ENCODE measurements at regions not wholly inside any gene's neighbourhood (a gene's known extent, or its start where the extent isn't known, plus 50 kb on each side); places are given as distances from the start of the nearest gene placed in this dataset.

- CTCF ChIA-PET: no interaction called here
- POLR2A ChIA-PET: no interaction called here
- TF ChIP-seq, protein P1, sequence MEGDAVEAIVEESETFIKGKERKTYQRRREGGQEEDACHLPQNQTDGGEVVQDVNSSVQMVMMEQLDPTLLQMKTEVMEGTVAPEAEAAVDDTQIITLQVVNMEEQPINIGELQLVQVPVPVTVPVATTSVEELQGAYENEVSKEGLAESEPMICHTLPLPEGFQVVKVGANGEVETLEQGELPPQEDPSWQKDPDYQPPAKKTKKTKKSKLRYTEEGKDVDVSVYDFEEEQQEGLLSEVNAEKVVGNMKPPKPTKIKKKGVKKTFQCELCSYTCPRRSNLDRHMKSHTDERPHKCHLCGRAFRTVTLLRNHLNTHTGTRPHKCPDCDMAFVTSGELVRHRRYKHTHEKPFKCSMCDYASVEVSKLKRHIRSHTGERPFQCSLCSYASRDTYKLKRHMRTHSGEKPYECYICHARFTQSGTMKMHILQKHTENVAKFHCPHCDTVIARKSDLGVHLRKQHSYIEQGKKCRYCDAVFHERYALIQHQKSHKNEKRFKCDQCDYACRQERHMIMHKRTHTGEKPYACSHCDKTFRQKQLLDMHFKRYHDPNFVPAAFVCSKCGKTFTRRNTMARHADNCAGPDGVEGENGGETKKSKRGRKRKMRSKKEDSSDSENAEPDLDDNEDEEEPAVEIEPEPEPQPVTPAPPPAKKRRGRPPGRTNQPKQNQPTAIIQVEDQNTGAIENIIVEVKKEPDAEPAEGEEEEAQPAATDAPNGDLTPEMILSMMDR (IDR thresholded peaks at IDR 0.05; ENCODE audit: control extremely low read depth, extremely low read depth, low read depth, missing control alignments): no peak
Observed at GRCh38 chr14:26339381-26339780, 258.5 kb downstream of the NOVA1 start.

GRCh38 chr14:26338231-26338630 lies 259.6 kb downstream of the NOVA1 start:
- TF ChIP-seq, protein P1 (IDR thresholded peaks at IDR 0.05; ENCODE audit: control extremely low read depth, extremely low read depth, low read depth, missing control alignments): no peak
- CTCF ChIA-PET: no interaction called here
- DNase-seq (ENCODE audit: extremely low spot score): no peak
- POLR2A ChIA-PET: no interaction called here

More at GRCh38 chr14:26339381-26339780, 258.5 kb downstream of the NOVA1 start:
- no peak for DNase-seq (ENCODE audit: extremely low spot score)

- DNase-seq (ENCODE audit: extremely low spot score): no peak
- ChIA-PET POLR2A (no interaction called here), CTCF (no interaction called here)
- TF ChIP-seq, protein P1 (IDR thresholded peaks at IDR 0.05; ENCODE audit: control extremely low read depth, extremely low read depth, low read depth, missing control alignments): no peak
Observed at GRCh38 chr14:26334288-26334687, 263.5 kb downstream of the NOVA1 start.

- CTCF ChIA-PET: no interaction called here
- DNase-seq (ENCODE audit: extremely low spot score): no peak
Observed at GRCh38 chr14:26332966-26333365, 264.9 kb downstream of the NOVA1 start.

GRCh38 chr14:26330982-26331381 lies 266.9 kb downstream of the NOVA1 start:
- TF ChIP-seq, protein P1 (IDR thresholded peaks at IDR 0.05; ENCODE audit: control extremely low read depth, extremely low read depth, low read depth, missing control alignments): no peak
- ChIA-PET CTCF (no interaction called here), POLR2A (no interaction called here)
- no peak for DNase-seq (ENCODE audit: extremely low spot score)

More at GRCh38 chr14:26332966-26333365, 264.9 kb downstream of the NOVA1 start:
- POLR2A ChIA-PET: no interaction called here
- TF ChIP-seq, protein P1 (IDR thresholded peaks at IDR 0.05; ENCODE audit: control extremely low read depth, extremely low read depth, low read depth, missing control alignments): no peak

- DNase-seq (ENCODE audit: extremely low spot score): no peak
- ChIA-PET POLR2A (no interaction called here), CTCF (no interaction called here)
- TF ChIP-seq, protein P1 (IDR thresholded peaks at IDR 0.05; ENCODE audit: control extremely low read depth, extremely low read depth, low read depth, missing control alignments): no peak
Observed at GRCh38 chr14:26328791-26329190, 269.0 kb downstream of the NOVA1 start.

- CTCF ChIA-PET: no interaction called here
- DNase-seq (ENCODE audit: extremely low spot score): no peak
- TF ChIP-seq, protein P1 (IDR thresholded peaks at IDR 0.05; ENCODE audit: control extremely low read depth, extremely low read depth, low read depth, missing control alignments): no peak
- POLR2A ChIA-PET: no interaction called here
Observed at GRCh38 chr14:26323869-26324268, 274.0 kb downstream of the NOVA1 start.
